Chondrocyte (in vitro differentiated cells): ENCODE measurements at regions not wholly inside any gene's neighbourhood (a gene's known extent, or its start where the extent isn't known, plus 50 kb on each side); places are given as distances from the start of the nearest gene placed in this dataset.

Experiments used
- DNase-seq: peaks from one replicate; pipeline ENCODE4 v3.0.0; 2021; ENCODE audit warnings: mixed read lengths, low spot score
- H3K27ac Mint-ChIP-seq: one replicate; pipeline ENCODE4 v1.8.0; 2021; ENCODE audit warnings: mild to moderate bottlenecking, moderate library complexity, mixed read lengths; ENCODE audit not compliant: unreplicated experiment
- H3K27me3 Mint-ChIP-seq: 2 replicates; pipeline ENCODE4 v1.8.0; 2021; ENCODE audit warnings: low read depth, mixed read lengths
- H3K36me3 Mint-ChIP-seq: 2 replicates; pipeline ENCODE4 v1.8.0; 2021; ENCODE audit warnings: low read depth, mixed read lengths
- H3K4me1 Mint-ChIP-seq: 2 replicates; pipeline ENCODE4 v1.8.0; 2021; ENCODE audit warnings: low read depth, mild to moderate bottlenecking, mixed read lengths
- H3K4me3 Mint-ChIP-seq: one replicate; pipeline ENCODE4 v1.8.0; 2021; ENCODE audit warnings: mild to moderate bottlenecking, moderate library complexity, mixed read lengths; ENCODE audit not compliant: unreplicated experiment
- H3K9me3 Mint-ChIP-seq: 2 replicates; pipeline ENCODE4 v1.8.0; 2021; ENCODE audit warnings: low read depth, mixed read lengths
- CTCF ChIP-seq: fragments of 200-600 bp; sonication (generic); IDR thresholded peaks from 2 replicates; pipeline ENCODE4 v1.5.0; 2021; ENCODE audit warnings: antibody characterized with exemption, mild to moderate bottlenecking, moderate library complexity

- DNase-seq: no peak
- Mint-ChIP-seq H3K36me3 (no peaks in the 10 kb centered on the region), H3K27ac (no peak overlapping the region), H3K27me3 (peaks cover 7% of the 10 kb centered on the region), H3K4me1 (peaks cover 7% of the 10 kb centered on the region), H3K4me3 (no peak overlapping the region), H3K9me3 (peaks cover 6% of the 10 kb centered on the region)
- TF ChIP-seq CTCF: no peak
Observed at GRCh38 chr9:89843074-89843473, 238.3 kb downstream of the GADD45G start.

- Mint-ChIP-seq H3K36me3 (no peaks in the 10 kb centered on the region), H3K27me3 (peaks cover 7% of the 10 kb centered on the region), H3K9me3 (peaks cover 6% of the 10 kb centered on the region), H3K4me1 (peaks cover 7% of the 10 kb centered on the region), H3K27ac (no peak overlapping the region), H3K4me3 (no peak overlapping the region)
- no peak for TF ChIP-seq CTCF
- DNase-seq: no peak
Observed at GRCh38 chr9:89843591-89843990, 238.8 kb downstream of the GADD45G start.

- peaks cover 8% of the 10 kb centered on the region for H3K9me3 Mint-ChIP-seq
- TF ChIP-seq CTCF: no peak
- H3K4me1 Mint-ChIP-seq: peaks cover 7% of the 10 kb centered on the region
- no peak for DNase-seq
- H3K4me3 Mint-ChIP-seq: no peak overlapping the region
- H3K27me3 Mint-ChIP-seq: peaks cover 7% of the 10 kb centered on the region
- H3K36me3 Mint-ChIP-seq: peaks cover 1% of the 10 kb centered on the region
- H3K27ac Mint-ChIP-seq: no peak overlapping the region
Observed at GRCh38 chr9:89844075-89844474, 239.3 kb downstream of the GADD45G start.

- no peak for TF ChIP-seq CTCF
- peaks cover 7% of the 10 kb centered on the region for H3K27me3 Mint-ChIP-seq
- peaks cover 3% of the 10 kb centered on the region for H3K4me1 Mint-ChIP-seq
- H3K9me3 Mint-ChIP-seq: peaks cover 9% of the 10 kb centered on the region
- H3K4me3 Mint-ChIP-seq: no peak overlapping the region
- peaks cover 1% of the 10 kb centered on the region for H3K36me3 Mint-ChIP-seq
- DNase-seq: no peak
- H3K27ac Mint-ChIP-seq: no peak overlapping the region
Observed at GRCh38 chr9:89844535-89844934, 239.7 kb downstream of the GADD45G start.

- peaks cover 4% of the 10 kb centered on the region for H3K4me1 Mint-ChIP-seq
- DNase-seq: no peak
Observed at GRCh38 chr9:89845321-89845720, 240.5 kb downstream of the GADD45G start.

More at GRCh38 chr9:89845321-89845720, 240.5 kb downstream of the GADD45G start:
- Mint-ChIP-seq H3K27ac (no peak overlapping the region), H3K27me3 (peaks cover 7% of the 10 kb centered on the region), H3K9me3 (peaks cover 12% of the 10 kb centered on the region), H3K36me3 (peaks cover 1% of the 10 kb centered on the region), H3K4me3 (no peak overlapping the region)
- no peak for TF ChIP-seq CTCF
